PC-9 (cell line): ENCODE measurements at regions not wholly inside any gene's neighbourhood (a gene's known extent, or its start where the extent isn't known, plus 50 kb on each side); places are given as distances from the start of the nearest gene placed in this dataset.
"Not testable (repeated sequence)": the region's sequence is repeated elsewhere in the genome, so short reads cannot be mapped to it uniquely, and the experiment has no call there.

Experiments used
- CTCF ChIP-seq: fragments of 200-600 bp; sonication (generic); conservative IDR thresholded peaks from 2 replicates; pipeline ENCODE4 v1.6.1; 2017; ENCODE audit warnings: mixed run types, antibody characterized with exemption, mild to moderate bottlenecking, moderate library complexity
- EZH2 ChIP-seq: fragments of 200-600 bp; sonication (generic); IDR thresholded peaks from 2 replicates; pipeline ENCODE4 v1.8.0; 2017; ENCODE audit warnings: antibody characterized with exemption, low read depth

- not testable (repeated sequence) for TF ChIP-seq CTCF, EZH2
Measured at GRCh38 chr1:234824836-234825235, 214.9 kb upstream of the IRF2BP2 start.
